DMS53 treated with DMSO at 0.1 percent for 48 hours (cell line): ENCODE measurements at regions not wholly inside any gene's neighbourhood (a gene's known extent, or its start where the extent isn't known, plus 50 kb on each side); places are given as distances from the start of the nearest gene placed in this dataset.
"Not testable (repeated sequence)": the region's sequence is repeated elsewhere in the genome, so short reads cannot be mapped to it uniquely, and the experiment has no call there.

ENCODE experiments used
- DNase-seq: peaks from one replicate; lab custom pipeline; 2025; ENCODE audit not compliant: unreplicated experiment; lab: John Stamatoyannopoulos, UW

- DNase-seq = no peak
Observed at GRCh38 chr6:105882828-105883227, 203.3 kb upstream of the PRDM1 start.

- DNase-seq = no peak
Observed at GRCh38 chr6:105882121-105882803, 203.9 kb upstream of the PRDM1 start.

GRCh38 chr6:105881608-105882007, 204.5 kb upstream of the PRDM1 start:
- no peak for DNase-seq

- DNase-seq = no peak
Observed at GRCh38 chr6:105880030-105880492, 206.1 kb upstream of the PRDM1 start.

- DNase-seq = no peak
Observed at GRCh38 chr6:105879146-105879545, 207.0 kb upstream of the PRDM1 start.

- no peak for DNase-seq
Observed at GRCh38 chr6:105875974-105876640, 210.0 kb upstream of the PRDM1 start.

GRCh38 chr6:105874835-105875626, 211.1 kb upstream of the PRDM1 start:
- DNase-seq = no peak

GRCh38 chr6:105873799-105874198, 212.3 kb upstream of the PRDM1 start:
- no peak for DNase-seq

- DNase-seq = no peak
Observed at GRCh38 chr6:105873211-105873704, 212.9 kb upstream of the PRDM1 start.

- DNase-seq = no peak
Observed at GRCh38 chr6:105872249-105872648, 213.9 kb upstream of the PRDM1 start.

GRCh38 chr6:105871542-105871941, 214.6 kb upstream of the PRDM1 start:
- no peak for DNase-seq

- no peak for DNase-seq
Observed at GRCh38 chr6:105869835-105870440, 216.2 kb upstream of the PRDM1 start.

GRCh38 chr6:105868823-105869460, 217.2 kb upstream of the PRDM1 start:
- DNase-seq = no peak

- no peak for DNase-seq
Observed at GRCh38 chr6:105867821-105868220, 218.3 kb upstream of the PRDM1 start.

- no peak for DNase-seq
Observed at GRCh38 chr6:105867277-105867676, 218.9 kb upstream of the PRDM1 start.

- DNase-seq = no peak
Observed at GRCh38 chr6:105862936-105863607, 223.1 kb upstream of the PRDM1 start.

GRCh38 chr6:105860927-105861326, 225.2 kb upstream of the PRDM1 start:
- not testable (repeated sequence) for DNase-seq

- no peak for DNase-seq
Observed at GRCh38 chr6:105859457-105859856, 226.7 kb upstream of the PRDM1 start.

GRCh38 chr6:105858639-105859038, 227.5 kb upstream of the PRDM1 start:
- DNase-seq = not testable (repeated sequence)

- DNase-seq = no peak
Observed at GRCh38 chr6:105855433-105855832, 230.7 kb upstream of the PRDM1 start.
